B cell (primary cell): ENCODE measurements at regions not wholly inside any gene's neighbourhood (a gene's known extent, or its start where the extent isn't known, plus 50 kb on each side); places are given as distances from the start of the nearest gene placed in this dataset.

ENCODE experiments used
- ATAC-seq: fragments of 200-7000 bp; cut with Tn5 transposase; one replicate; pipeline ENCODE4 v1.10.0; 2021; ENCODE audit warnings: low read depth, mild to moderate bottlenecking, moderate number of reproducible peaks, moderate library complexity
- CTCF ChIA-PET: fragments of 350-600 bp; sonication (Branson Sonifier 250); formaldehyde crosslinking; loops from one replicate; lab custom pipeline; 2021; ENCODE audit warnings: antibody characterized with exemption, inconsistent platforms; lab: Charles Lee
- POLR2A ChIA-PET: fragments of 350-600 bp; sonication (Branson Sonifier 250); formaldehyde crosslinking; loops from one replicate; lab custom pipeline; 2021; ENCODE audit warnings: antibody characterized with exemption; lab: Charles Lee
- DNase-seq: peaks from one replicate; pipeline ENCODE4 v3.0.0; 2013
- H2AFZ ChIP-seq: 2 replicates; pipeline ENCODE4 v1.6.1; 2012; ENCODE audit warnings: mild to moderate bottlenecking, low read depth, low read length; ENCODE audit not compliant: insufficient read depth, poor library complexity, severe bottlenecking
- H3K27ac ChIP-seq, 2 donors: 1 replicate in 1 of 2; 2 replicates in 1 of 2; pipeline ENCODE4 v1.5.1; 2012 to 2013; ENCODE audit warnings: low read length in 2 of 2, mild to moderate bottlenecking in 2 of 2, moderate library complexity in 1 of 2
- H3K27me3 ChIP-seq, 4 experiments: fragments of 200-600 bp in 1 of 4; sonication (generic) in 1 of 4; replicated peaks in 1 of 4; 1 replicate in 2 of 4; 2 replicates in 2 of 4; pipeline versions ENCODE4 v1.6.1 to v1.7.0; 2013 to 2016; ENCODE audit warnings: low read length in 3 of 4, mild to moderate bottlenecking in 2 of 4, mixed read lengths in 1 of 4, moderate library complexity in 1 of 4; ENCODE audit not compliant: insufficient read depth in 4 of 4, control insufficient read depth in 3 of 4; ENCODE audit errors: control extremely low read depth in 1 of 4
- H3K36me3 ChIP-seq, 2 experiments: replicated peaks in 1 of 2; 1 replicate in 1 of 2; 2 replicates in 1 of 2; pipeline versions ENCODE4 v1.6.1 to v1.7.1; 2013; ENCODE audit warnings: low read length in 1 of 2; ENCODE audit not compliant: insufficient read depth in 2 of 2, control insufficient read depth in 1 of 2; ENCODE audit errors: control extremely low read depth in 1 of 2, extremely low read depth in 1 of 2
- H3K4me1 ChIP-seq, 2 donors: fragments of 200-600 bp in 1 of 2; sonication (generic) in 1 of 2; 1 replicate in 1 of 2; 2 replicates in 1 of 2; pipeline versions ENCODE4 v1.5.1 to v1.6.1; 2013 to 2017; ENCODE audit warnings: low read length in 2 of 2; ENCODE audit not compliant: control insufficient read depth in 2 of 2, insufficient read depth in 2 of 2
- H3K4me2 ChIP-seq: replicated peaks from 2 replicates; pipeline ENCODE3; 2012; ENCODE audit warnings: mild to moderate bottlenecking, low read depth, low read length; ENCODE audit not compliant: poor library complexity, severe bottlenecking
- H3K4me3 ChIP-seq, 5 experiments: fragments of 200-600 bp in 1 of 5; sonication (generic) in 1 of 5; 1 replicate in 3 of 5; 2 replicates in 2 of 5; pipeline versions ENCODE4 v1.5.1 to v1.7.0; 2011 to 2016; ENCODE audit warnings: low read length in 4 of 5, mild to moderate bottlenecking in 4 of 5, low read depth in 2 of 5, control low read depth in 1 of 5, moderate library complexity in 1 of 5; ENCODE audit not compliant: insufficient read depth in 1 of 5; ENCODE audit errors: control extremely low read depth in 1 of 5, extremely low read depth in 1 of 5
- H3K79me2 ChIP-seq: fragments of 200-600 bp; sonication (generic); one replicate; pipeline ENCODE4 v1.6.0; 2016; ENCODE audit warnings: low read length; ENCODE audit not compliant: control insufficient read depth, insufficient read depth
- H3K9ac ChIP-seq: fragments of 200-600 bp; sonication (generic); 2 replicates; pipeline ENCODE4 v1.6.1; 2017; ENCODE audit warnings: mild to moderate bottlenecking, low read length, moderate library complexity
- H3K9me3 ChIP-seq, 3 donors: one replicate each; pipeline versions ENCODE4 v1.6.1 to v1.7.1; 2013; ENCODE audit warnings: low read length in 2 of 3; ENCODE audit not compliant: control insufficient read depth in 2 of 3, insufficient read depth in 1 of 3; ENCODE audit errors: control extremely low read depth in 1 of 3
- H4K20me1 ChIP-seq: 2 replicates; pipeline ENCODE4 v1.6.0; 2012; ENCODE audit warnings: mild to moderate bottlenecking, low read length; ENCODE audit not compliant: insufficient read depth, control insufficient read depth, poor library complexity, severe bottlenecking
- H3K27ac Mint-ChIP-seq: one replicate; pipeline ENCODE4 v1.8.0; 2021; ENCODE audit warnings: mixed read lengths
- H3K27me3 Mint-ChIP-seq: one replicate; pipeline ENCODE4 v1.8.0; 2021; ENCODE audit warnings: mixed read lengths
- H3K4me1 Mint-ChIP-seq: one replicate; pipeline ENCODE4 v1.8.0; 2021; ENCODE audit warnings: mixed read lengths
- H3K4me3 Mint-ChIP-seq: one replicate; pipeline ENCODE4 v1.8.0; 2021; ENCODE audit warnings: mixed read lengths
- H3K9me3 Mint-ChIP-seq: one replicate; pipeline ENCODE4 v1.8.0; 2022; ENCODE audit warnings: mixed read lengths; ENCODE audit not compliant: insufficient read depth
- EZH2 ChIP-seq: IDR thresholded peaks from 2 replicates; pipeline ENCODE4 v1.6.1; 2012; ENCODE audit warnings: borderline replicate concordance, low read depth, mild to moderate bottlenecking, moderate library complexity, low read length; ENCODE audit not compliant: insufficient read depth, poor library complexity, severe bottlenecking
- WGBS: methylation state at CpG from one replicate; pipeline ENCODE4 v1.1.5; 2013; ENCODE audit warnings: missing lambda C conversion rate; ENCODE audit not compliant: insufficient coverage; 5-methylcytosine and 5-hydroxymethylcytosine counted together
- intact Hi-C: fragments of 100-400 bp; cut with micrococcal nuclease; formaldehyde crosslinking; loops from one replicate; pipeline ENCODE4 v1.10.0; 2022
- TF ChIP-seq, protein P1 (sequence below): fragments of 200-600 bp; IDR thresholded peaks from one replicate; pipeline ENCODE4 v1.8.0; 2022; ENCODE audit warnings: antibody characterized with exemption, mild to moderate bottlenecking

DNA sequence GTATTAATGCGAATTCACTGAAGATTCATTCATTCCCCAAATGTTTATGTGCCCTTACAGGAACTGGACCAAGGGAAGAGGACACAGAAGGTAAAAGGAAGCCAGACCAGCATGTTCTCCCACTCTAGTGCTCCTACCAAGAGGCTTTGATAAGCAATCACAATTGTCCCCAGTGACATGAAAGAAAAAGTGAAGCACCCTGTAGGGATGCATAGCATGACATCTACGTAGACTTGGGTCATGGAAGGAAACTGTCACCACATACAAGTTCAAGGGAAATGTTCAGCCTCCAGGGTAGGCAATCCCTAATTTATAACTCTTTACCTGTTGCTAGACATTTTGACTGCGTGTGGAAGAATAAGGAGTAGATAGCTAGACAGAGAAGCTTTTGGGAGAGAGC is 348.6 kb upstream of the MCTP2 start:
- H3K27me3 Mint-ChIP-seq: no peaks in the 10 kb centered on the region
- no peaks in the 10 kb centered on the region for H3K4me1 Mint-ChIP-seq
- H3K4me3 Mint-ChIP-seq: no peak overlapping the region
- DNase-seq: no peak
- H3K36me3 ChIP-seq: no peaks in the 10 kb centered on the region
- no peaks in the 10 kb centered on the region for H3K79me2 ChIP-seq
- H3K9me3 Mint-ChIP-seq: peaks cover 2% of the 10 kb centered on the region
- WGBS: no CpG with 5 or more reads among the region's 3 CpGs
- intact Hi-C loops: no loop called here
- no peaks in the 10 kb centered on the region for H3K27me3 ChIP-seq
- H3K4me3 ChIP-seq: no peak overlapping the region
- H3K27ac Mint-ChIP-seq: no peak overlapping the region
- no peak overlapping the region for H3K27ac ChIP-seq
- ChIA-PET POLR2A (no interaction called here), CTCF (no interaction called here)
- no peak overlapping the region for H3K4me2 ChIP-seq
- H2AFZ ChIP-seq: no peak overlapping the region
- H3K9ac ChIP-seq: no peak overlapping the region
- no peaks in the 10 kb centered on the region for H4K20me1 ChIP-seq
- no peaks in the 10 kb centered on the region for H3K9me3 ChIP-seq
- no peak for TF ChIP-seq EZH2
- TF ChIP-seq, protein P1, sequence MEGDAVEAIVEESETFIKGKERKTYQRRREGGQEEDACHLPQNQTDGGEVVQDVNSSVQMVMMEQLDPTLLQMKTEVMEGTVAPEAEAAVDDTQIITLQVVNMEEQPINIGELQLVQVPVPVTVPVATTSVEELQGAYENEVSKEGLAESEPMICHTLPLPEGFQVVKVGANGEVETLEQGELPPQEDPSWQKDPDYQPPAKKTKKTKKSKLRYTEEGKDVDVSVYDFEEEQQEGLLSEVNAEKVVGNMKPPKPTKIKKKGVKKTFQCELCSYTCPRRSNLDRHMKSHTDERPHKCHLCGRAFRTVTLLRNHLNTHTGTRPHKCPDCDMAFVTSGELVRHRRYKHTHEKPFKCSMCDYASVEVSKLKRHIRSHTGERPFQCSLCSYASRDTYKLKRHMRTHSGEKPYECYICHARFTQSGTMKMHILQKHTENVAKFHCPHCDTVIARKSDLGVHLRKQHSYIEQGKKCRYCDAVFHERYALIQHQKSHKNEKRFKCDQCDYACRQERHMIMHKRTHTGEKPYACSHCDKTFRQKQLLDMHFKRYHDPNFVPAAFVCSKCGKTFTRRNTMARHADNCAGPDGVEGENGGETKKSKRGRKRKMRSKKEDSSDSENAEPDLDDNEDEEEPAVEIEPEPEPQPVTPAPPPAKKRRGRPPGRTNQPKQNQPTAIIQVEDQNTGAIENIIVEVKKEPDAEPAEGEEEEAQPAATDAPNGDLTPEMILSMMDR: no peak
- ATAC-seq: no peak
- H3K4me1 ChIP-seq: no peaks in the 10 kb centered on the region

DNA sequence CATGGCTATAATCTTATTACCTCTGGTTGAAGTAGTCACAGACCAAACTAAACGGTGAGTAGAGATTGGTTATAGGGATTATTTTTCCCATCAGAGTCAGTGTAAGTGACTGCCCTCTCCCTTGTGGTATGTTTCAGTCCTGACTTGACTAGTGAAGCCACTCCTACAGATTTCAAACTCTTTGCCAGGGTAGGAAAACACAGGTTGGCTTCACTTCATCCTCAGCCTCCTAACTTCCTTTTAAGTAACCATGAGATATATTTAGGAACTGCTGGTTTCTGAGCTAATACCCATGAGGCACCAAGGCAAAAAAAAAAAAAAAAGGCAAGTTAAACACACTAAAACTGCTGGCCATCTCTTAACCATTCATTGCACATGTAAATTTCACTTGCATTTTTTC is 349.2 kb upstream of the MCTP2 start:
- intact Hi-C loops: no loop called here
- H3K4me1 ChIP-seq: no peaks in the 10 kb centered on the region
- DNase-seq (no peak), ATAC-seq (no peak)
- H3K9me3 Mint-ChIP-seq: peaks cover 2% of the 10 kb centered on the region
- H2AFZ ChIP-seq: no peak overlapping the region
- H3K4me2 ChIP-seq: no peak overlapping the region
- no peak overlapping the region for H3K9ac ChIP-seq
- TF ChIP-seq, protein P1: no peak
- TF ChIP-seq EZH2: no peak
- ChIA-PET POLR2A (no interaction called here), CTCF (no interaction called here)
- no peaks in the 10 kb centered on the region for H3K4me1 Mint-ChIP-seq
- no peaks in the 10 kb centered on the region for H3K36me3 ChIP-seq
- no peaks in the 10 kb centered on the region for H3K9me3 ChIP-seq
- H4K20me1 ChIP-seq: no peaks in the 10 kb centered on the region
- no peak overlapping the region for H3K4me3 Mint-ChIP-seq
- H3K27ac Mint-ChIP-seq: no peak overlapping the region
- no peaks in the 10 kb centered on the region for H3K79me2 ChIP-seq
- H3K4me3 ChIP-seq: no peak overlapping the region
- no peaks in the 10 kb centered on the region for H3K27me3 ChIP-seq
- no CpG with 5 or more reads among the region's 1 CpG for WGBS
- H3K27me3 Mint-ChIP-seq: no peaks in the 10 kb centered on the region
- no peak overlapping the region for H3K27ac ChIP-seq
